NB4 (cell line): ENCODE measurements at regions not wholly inside any gene's neighbourhood (a gene's known extent, or its start where the extent isn't known, plus 50 kb on each side); places are given as distances from the start of the nearest gene placed in this dataset.

ENCODE experiments used
- CTCF ChIP-seq: IDR thresholded peaks from one replicate; pipeline ENCODE4 v1.5.1; 2012; ENCODE audit warnings: low read depth, low read length
- MAX ChIP-seq: IDR thresholded peaks from 2 replicates; pipeline ENCODE4 v1.6.1; 2011; ENCODE audit warnings: low read depth, low read length
- POLR2A ChIP-seq: IDR thresholded peaks from 2 replicates; pipeline ENCODE4 v1.6.1; 2011; ENCODE audit warnings: mild to moderate bottlenecking; ENCODE audit not compliant: insufficient read length; ENCODE audit errors: extremely low read depth

- no peak for TF ChIP-seq CTCF
- TF ChIP-seq POLR2A: no peak
- no peak for TF ChIP-seq MAX
These were observed 1460.0 kb upstream of the ADGRB3 start for GRCh38 chr6:67175101-67175500.
